ENCODE measurements at regions not wholly inside any gene's neighbourhood (a gene's known extent, or its start where the extent isn't known, plus 50 kb on each side); places are given as distances from the start of the nearest gene placed in this dataset.
A peak's percentile ranks its signal among the peaks of the same experiment; 100 is the strongest.

DNA sequence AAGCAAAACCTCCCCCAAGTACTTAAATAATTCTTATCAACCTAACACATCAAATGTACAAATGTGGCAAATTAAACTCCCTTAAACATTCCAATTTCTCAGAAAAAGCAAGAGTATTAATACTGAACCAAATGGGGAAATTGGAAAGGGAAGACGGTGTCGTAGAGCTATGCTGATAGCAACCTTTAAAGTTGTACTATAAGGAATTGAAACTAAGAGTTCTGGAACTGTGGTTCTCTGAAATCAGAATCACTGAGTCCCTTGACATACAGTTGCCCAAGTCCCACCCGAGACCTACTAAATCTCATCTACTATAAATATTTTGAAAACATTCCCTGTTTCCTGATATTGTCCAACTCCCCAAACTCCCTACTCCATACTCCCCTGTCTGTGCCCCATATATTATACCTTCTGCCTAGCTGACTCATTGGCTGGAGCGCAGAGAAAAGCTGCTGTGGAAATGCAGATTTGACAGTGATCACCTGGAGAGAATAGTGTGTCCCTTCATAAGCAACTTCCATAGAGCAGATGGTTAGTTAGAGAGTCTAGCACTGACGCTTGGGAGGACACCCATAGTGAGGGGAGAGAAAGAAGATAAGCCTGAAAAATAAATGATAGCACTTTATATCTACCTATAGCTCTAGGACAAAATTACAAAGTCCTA, 51.4 kb upstream of the ITM2B start:
- no peak for DNase-seq

GRCh38 chr13:48178126-48178525, 54.9 kb upstream of the ITM2B start:
- DNase-seq, result no peak

DNA sequence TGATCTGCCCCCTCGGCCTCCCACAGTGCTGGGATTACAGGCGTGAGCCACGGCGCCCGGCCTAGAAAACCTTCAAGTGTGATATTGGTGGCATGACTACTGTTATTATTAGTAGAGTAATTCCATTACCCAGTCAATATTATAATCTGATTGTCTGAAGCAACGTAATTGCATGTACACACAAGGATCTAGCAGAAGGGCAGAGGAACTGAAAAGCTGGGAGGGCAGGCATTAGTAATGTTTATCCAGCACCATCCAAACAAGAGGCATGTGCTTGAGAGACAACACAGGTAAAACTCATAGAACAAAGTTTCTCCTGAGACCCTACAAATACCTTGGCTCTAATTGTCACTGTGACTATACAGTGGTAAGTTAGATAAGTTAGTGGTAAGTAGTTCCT, 56.2 kb upstream of the ITM2B start:
- no peak for DNase-seq

- no peak for DNase-seq
These were observed 57.8 kb upstream of the ITM2B start for GRCh38 chr13:48175185-48175584.

GRCh38 chr13:48167866-48168265, 65.1 kb upstream of the ITM2B start:
- no peak for DNase-seq

- DNase-seq, result no peak
These were observed 67.3 kb upstream of the ITM2B start for GRCh38 chr13:48165727-48166126.

DNA sequence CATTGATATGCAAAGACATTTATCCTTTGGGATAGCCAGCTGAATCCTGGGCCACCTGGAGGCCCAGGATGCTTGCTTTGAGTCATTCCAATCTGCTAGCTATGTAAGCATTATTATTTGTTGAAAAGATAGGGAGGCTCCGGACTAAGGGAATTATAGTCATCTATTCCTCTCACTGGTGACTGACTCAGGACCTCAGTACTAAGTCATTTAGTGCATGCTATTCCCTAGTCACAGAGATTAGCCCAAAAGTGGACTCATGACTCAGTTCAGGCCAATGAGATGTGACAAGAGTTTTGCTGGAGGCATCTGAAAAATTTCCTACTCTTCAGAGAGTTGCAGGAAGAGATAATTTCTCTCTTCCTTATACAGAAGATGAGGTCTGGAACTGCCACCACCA, 67.9 kb upstream of the ITM2B start:
- DNase-seq, result no peak

DNA sequence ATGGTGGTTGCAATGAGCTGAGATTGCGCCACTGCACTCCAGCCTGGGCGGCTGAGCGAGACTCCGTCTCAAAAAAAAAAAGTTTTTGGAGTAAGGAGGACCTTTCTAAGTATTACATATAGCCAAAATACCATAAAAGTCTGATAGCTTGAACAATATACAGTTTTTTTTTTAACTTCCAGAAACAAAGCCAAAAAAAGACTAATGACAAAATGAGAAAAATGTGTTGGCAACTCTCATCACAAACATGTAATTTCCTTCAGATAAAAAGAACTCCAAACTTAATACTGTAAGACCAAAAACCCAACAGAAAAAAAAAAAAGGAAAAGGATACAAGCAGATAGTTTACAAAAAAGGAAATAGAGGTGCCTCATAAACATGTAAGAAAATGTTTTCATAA, 68.2 kb upstream of the MED4 start:
- DNase-seq, result no peak

- no peak for DNase-seq
These were observed 67.3 kb upstream of the MED4 start for GRCh38 chr13:48162217-48162616.

- no peak for DNase-seq
These were observed 66.8 kb upstream of the MED4 start for GRCh38 chr13:48161530-48162179.

DNA sequence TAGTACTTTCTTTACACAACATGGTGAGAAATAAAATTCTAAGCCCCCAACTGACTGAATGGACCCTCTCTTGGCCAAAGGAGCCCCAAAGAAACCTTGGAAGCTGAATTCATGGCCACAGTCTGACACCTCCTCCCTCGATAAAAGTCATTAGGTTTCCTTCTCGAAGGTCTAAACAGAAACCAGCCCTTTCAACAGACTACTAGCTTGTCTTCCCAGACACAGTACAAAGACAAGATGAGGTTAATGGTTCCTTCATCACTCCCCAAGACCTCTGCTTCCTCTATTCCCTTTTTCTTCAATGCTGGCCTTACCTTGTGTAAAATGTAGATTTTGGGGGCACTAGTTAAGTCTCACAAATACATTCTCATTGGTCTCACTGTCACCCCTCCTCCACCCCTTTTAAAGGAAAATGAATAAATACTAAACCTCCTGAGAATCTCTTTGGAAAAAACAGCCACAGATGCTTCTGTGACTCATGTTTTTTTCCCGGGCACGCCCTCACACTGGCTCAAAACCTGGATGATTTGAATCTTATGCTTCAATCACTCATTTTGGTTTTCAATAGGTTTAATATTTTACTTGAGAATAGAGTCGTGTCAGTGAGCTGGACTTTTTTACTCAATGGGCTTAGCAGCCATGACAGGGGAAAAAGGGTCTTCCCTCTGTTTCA, 65.8 kb upstream of the MED4 start:
- peak in 1 of 2 donors; percentile 24 for DNase-seq

GRCh38 chr13:48159826-48160225, 64.9 kb upstream of the MED4 start:
- DNase-seq, result no peak

GRCh38 chr13:48159401-48159800, 64.5 kb upstream of the MED4 start:
- DNase-seq, result no peak

DNA sequence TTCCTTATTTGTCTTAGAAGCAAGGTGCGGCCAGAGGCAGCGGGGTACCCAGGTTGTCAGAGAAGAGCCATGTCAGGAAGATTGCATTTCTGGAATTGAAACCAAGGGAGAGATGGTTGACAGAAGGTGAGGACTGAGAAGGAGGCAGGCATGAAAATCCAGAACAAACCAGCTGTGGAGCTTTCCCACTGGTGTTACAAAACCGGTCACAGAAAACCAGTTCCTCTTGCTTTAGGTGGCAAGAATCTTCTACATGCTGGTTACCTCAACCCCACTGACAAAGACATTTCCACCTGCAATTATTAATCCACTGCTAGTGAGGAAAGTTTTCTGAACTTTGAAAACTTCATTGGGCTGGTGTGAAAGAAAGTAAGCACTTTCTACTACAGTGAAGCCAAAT, 64.0 kb upstream of the MED4 start:
- DNase-seq, result no peak

DNA sequence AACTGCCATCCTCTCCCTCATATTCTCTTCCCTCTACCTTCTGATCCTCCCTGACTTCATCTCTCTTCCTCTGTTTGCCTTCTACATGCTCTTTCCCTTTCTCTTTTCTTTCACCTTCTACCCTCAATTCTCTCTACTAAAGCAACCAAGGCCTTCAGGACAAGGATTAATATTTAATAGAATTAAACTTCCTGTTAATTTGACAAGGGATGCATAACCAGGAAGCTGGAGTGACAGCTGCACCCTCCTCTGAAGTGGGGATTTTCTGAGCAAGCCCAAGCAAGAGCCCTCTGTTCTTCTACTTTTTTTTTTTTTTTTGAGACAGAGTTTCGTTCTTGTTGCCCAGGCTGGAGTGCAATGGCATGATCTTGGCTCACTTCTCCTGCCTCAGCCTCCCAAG, 63.4 kb upstream of the MED4 start:
- DNase-seq, result no peak

DNA sequence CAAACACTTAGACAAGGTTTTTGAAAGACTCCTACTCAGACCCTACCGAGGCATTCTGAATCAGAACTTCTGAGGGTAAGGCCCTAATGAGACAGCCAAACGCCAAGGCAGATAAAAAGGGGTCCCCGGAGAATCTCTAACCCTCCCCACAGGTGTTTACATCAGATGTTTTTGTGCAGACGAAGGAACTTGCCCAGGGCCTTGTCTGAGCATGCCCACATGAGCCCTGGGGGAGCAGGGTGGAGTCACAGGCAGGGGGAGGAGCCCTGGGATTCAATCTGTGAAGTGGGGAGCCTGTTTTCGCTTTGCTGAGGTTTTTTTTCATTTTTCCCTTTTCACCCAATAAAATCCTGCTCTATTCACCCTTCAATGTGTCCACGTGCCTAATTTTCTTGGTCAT, 61.6 kb upstream of the MED4 start:
- DNase-seq, result peak; percentile 73 to 78

DNA sequence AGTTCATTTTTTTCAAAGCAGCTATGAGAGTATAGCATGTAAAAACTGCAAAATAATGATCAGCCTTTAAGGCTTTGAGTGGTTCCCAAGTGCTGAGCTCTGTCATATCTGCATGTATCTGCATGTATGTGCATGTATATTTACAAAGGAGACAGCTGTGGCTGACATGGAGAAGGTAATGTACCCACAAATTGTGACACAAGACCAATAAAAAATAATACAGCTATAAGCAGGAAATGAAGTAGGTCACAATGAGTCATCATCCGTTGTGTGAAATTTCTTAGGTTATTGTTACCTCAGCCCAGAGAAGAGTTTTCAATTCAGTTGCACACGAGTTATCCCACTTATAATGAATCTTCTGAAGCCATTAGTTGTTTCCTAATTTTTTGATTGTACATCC, 60.9 kb upstream of the MED4 start:
- no peak for DNase-seq

DNA sequence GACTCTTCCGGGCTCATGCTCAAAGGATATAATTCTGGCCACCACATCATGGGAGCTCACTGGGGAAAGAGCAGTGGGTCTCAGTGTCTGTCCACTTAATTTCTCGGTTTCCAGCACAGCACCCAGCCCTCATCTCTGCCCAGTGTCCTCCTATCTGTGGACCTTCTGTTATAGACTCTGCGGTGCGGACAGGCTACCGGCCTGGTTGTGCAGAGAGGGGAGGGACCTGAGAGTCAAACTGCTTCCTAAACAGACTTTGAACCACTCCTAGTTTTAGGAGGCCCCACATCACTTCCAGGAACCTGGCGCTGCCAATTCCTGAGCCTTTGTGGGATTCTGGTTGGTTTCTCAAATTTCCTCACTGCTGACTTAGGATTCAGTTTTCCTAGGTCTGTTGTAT, 59.8 kb upstream of the MED4 start:
- DNase-seq, result no peak

- no peak for DNase-seq
These were observed 58.3 kb upstream of the MED4 start for GRCh38 chr13:48153186-48153585.

DNA sequence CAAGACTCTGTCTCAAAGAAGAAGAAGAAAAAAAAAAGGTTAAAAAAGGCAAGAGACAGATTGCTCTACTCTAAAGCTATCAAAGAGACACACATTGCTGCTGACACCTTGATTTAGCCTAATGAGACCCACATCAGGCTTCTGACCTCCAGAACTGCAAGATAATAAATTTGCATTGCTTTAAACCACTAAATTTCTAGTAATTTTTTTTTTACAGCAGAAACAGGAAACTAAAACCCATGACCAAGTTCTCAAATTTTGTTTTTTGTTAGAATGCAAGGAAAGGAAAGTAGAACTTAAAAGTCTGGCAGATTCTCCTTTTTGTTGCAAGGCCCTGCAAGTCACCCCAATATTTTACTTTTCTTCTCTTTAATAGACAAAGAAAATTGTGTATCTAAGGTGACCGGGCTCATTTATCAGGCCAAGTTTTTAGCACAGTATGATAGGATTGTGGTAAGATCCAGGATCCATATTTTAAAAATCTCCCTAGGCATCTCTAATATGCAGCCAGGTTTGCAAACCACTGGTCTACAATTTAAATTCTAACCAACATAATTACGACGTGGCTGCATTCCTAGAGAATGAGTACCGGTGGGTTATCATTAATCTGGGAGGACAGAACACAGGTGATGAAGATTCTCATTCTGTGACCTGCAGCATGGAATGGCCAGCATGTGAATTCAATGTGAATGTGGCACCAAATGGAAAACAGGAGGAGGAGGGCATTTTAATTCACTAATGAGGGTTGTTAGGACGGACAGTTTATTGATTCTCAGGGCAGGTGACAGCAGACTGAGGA, 56.7 kb upstream of the MED4 start:
- DNase-seq, result no peak

- DNase-seq, result no peak
These were observed 53.5 kb upstream of the MED4 start for GRCh38 chr13:48148454-48148853.

- no peak for DNase-seq
These were observed 51.7 kb upstream of the MED4 start for GRCh38 chr13:48146636-48147035.

- DNase-seq, result no peak
These were observed 51.2 kb upstream of the MED4 start for GRCh38 chr13:48146122-48146521.
